ENCODE measurements at regions not wholly inside any gene's neighbourhood (a gene's known extent, or its start where the extent isn't known, plus 50 kb on each side); places are given as distances from the start of the nearest gene placed in this dataset.

GRCh38 chr2:191565120-191565519, 112.8 kb upstream of the NABP1 start:
- no peak for DNase-seq

DNA sequence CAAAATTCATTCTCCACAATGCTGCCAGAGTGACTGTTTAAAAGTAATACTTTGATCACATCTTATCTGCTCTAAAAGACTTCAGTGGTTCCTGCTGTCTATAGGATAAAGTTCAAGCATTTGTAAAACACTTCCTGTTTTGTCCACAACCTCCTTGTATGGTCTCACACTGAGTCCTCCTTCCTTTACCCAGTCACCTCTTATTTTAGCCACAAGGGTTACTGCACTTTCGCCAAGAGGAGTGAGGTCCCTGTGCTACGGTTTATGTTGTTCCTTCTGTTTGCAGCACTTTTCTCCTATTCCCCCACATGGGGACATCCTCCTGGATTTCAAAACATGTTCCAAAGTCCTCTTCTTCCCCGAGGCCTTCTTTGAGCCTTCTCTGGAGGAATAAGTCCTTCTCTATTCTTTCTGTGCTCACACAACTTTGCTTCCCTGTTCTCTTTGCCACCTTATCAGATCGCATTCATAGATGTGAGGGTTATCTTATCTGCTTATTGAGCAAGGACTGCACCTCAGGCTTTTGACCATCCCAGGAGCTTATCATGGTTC, 112.2 kb upstream of the NABP1 start:
- no peak for DNase-seq

DNA sequence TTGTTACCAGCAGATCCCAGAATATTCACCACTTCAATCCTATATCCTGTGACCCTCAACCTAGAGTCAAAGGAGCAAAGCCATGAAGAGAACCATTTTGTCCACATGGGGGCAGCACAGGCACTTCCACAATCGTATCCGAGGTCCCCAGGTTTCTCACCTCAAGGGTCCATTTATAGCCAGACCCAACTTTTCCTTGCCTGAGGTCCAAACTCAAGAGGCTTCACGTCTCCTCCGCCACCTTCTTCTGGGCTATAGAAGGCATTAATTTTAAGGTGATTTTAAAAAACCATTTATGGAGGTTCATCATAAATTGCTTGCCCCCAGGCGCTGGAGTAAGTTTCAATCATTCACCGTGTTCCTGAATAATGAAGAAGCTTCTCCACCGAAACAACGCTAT, 111.6 kb upstream of the NABP1 start:
- peak; percentile 52 for DNase-seq

- no peak for DNase-seq
Measured at GRCh38 chr2:191567206-191567605, 110.7 kb upstream of the NABP1 start.

DNA sequence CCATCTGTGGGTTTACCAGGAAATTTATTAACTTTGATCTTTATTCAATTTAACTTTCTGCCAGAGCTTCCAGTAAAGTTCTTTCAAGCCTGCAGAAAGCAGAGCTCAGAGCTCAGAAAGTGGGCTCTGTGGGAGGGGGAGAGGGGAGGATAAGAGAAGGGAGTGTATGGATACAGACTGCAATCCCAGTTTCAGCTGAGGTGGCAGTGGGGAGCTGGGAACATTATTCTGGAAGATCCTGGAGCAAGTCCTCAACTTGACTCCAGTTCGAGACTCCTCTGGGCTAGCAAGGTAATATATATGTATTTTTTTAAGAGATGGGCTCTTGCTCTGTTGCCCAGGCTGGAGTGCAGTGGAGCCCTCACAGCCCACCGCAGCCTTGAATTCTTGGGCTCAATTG, 108.9 kb upstream of the NABP1 start:
- no peak for DNase-seq

- no peak for DNase-seq
Measured at GRCh38 chr2:191571163-191571769, 106.7 kb upstream of the NABP1 start.

DNA sequence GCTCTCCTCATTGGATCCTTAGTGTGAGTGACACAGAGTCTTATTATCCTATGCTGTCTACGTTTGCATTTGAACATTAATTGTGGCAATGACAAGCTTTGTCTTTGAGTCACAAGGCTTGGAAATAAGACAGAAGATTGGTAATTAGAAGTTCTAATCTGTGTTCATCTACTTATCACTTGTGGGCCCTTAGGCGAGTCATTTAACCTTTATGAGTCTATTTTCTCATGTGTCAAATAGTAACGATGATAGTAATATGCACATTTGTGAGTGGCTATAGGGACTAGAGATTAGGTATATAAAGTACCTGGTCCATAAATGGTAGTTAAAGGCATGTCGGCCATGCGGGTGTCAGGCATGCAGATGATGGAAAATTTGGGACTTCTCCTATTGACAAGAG, 105.6 kb upstream of the NABP1 start:
- DNase-seq: no peak

DNA sequence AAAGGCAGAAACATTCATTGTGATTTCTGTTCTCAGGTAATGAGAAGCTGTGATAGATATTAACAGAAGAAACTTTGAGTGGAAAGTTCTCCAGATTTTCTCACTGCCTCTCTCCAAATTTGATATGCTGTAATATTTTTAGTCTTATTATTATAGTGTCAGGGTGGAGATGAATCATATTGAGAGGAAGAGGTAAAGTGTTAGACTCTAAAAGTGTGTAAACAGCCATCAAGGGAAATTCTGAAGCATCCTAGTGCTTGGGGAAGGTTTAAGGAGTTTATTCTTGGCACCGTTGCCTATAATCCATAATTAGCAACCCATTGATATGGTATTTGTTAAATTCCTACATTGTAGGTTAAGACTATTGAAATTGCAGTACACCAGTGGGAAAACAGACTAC, 104.7 kb upstream of the NABP1 start:
- DNase-seq: no peak

DNA sequence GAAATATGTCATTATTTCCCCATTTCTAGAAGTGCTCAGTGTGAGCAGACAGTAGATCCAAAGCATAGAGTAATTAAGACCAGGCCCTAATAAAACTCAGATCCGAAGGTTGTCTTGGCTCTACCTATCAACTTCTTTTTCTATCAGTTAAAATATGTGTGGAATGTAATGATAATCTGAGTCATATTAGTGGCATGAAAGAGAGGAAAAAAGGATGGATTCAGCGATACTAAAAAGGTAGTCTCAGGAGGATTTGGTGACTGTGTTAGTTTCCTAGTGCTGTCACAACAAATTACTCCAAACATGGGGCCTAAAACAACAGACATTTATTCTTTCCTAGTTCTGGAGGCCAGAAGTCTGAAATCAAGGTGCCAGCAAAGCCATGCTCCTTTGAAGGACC, 103.7 kb upstream of the NABP1 start:
- DNase-seq: no peak

DNA sequence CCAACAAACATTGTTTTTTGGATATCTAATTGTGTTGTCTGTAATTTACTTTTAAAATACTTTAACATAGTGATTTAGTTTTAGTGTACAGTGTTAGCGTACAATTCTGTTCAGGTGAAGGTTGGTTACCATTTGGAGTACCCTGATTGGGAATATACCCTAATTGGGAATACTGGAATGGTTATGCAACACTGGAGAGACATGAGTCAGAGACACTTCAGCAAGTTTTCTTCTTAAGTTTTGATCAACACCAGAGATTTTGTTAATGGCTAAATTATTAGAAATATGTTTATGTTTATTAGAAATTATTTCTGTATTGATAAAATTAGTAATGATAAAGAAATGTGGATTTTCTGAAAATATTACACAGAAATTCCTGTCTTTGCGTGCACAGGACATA, 100.3 kb upstream of the NABP1 start:
- no peak for DNase-seq

DNA sequence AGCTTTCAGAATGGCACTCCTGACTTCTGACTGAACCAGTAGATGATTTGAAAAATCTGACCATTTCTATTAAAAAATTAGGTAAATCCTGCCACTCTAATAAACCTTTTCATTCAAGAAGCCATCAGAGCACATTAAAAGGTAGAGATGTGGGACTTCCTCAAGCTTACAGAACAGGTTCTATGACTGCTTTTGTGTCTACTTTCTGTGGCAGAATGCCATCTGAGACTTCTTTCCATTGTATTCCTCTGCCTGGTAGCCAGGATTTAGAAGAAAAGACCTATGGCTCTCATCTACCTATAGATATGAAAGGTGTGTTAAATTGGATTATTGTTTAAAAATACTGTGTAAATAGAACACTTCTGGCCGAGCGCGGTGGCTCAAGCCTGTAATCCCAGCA, 99.9 kb upstream of the NABP1 start:
- DNase-seq: no peak

DNA sequence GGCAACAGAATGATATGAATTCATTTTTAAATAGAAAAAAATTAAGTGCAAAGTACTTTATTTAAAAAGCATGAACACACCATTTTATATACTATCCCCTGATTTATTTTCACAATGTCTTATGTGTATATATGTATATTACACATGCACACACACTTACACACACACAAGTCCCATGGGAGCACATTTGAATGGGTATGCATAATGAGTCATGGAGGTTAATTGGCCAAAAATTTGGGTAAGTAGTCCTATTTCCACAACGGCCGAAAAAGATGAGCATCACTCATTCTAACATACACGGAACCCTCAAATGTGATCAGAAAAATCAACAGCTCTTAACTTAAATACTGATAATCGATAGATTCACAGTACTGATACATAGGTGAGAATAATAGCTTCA, 97.4 kb upstream of the NABP1 start:
- DNase-seq: no peak

GRCh38 chr2:191581003-191581402, 96.9 kb upstream of the NABP1 start:
- no peak for DNase-seq

GRCh38 chr2:191582355-191582754, 95.6 kb upstream of the NABP1 start:
- DNase-seq: no peak

DNA sequence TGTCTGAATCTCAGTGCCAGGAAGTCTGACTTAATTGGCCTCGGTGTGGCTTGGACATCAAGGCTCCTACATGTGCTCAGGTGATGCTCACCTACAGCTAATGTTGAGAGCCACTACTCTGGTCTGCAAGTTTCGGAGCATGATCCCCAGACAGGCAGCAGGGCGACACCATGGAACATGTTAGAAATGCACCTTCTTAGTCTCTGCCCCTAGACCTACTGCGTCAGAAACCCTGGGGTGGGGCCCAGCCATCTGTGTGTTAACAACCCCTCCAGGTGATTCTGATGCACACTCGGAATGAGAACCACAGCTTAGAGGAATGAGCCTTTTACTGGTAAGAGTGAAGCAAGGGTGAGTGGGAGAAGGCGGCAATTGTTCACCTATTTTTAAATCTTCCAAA, 86.9 kb upstream of the NABP1 start:
- no peak for DNase-seq

DNA sequence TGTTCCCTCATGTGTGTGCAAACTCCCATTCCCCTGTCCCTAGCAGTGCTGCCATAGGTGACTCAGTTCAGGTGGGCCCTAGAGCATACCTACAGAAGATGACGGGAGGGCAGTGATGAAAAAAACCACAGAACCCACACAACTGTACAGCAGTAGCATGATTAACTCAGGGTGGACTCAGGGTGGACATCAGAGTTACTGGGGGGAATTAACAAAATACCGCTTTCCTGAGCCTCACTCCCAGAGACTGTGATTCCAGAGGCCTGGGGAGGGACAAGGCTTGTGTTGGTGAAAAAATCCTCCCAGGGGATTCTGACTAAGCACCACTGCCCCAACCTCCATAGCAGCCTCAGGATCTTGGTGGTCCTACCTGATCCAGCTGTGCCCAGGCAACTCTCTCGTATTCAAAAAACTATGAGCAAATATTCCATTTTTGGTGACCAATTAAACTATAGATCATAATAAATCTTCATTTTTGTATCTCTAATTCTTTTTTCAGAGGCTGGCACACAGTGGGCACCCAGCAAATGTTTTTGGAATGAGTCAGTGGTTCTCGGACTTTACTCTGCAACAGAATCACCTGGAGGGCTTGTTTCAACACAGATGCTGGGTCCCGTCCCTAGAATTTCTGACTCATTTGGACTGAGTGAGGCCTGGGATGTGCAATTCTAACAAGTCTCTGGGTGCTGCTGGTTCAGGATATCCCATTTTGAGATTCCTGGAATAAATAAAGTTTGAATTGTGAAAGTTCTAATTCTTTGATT, 84.1 kb upstream of the NABP1 start:
- DNase-seq: no peak

GRCh38 chr2:191597186-191597751, 80.7 kb upstream of the NABP1 start:
- DNase-seq: no peak

DNA sequence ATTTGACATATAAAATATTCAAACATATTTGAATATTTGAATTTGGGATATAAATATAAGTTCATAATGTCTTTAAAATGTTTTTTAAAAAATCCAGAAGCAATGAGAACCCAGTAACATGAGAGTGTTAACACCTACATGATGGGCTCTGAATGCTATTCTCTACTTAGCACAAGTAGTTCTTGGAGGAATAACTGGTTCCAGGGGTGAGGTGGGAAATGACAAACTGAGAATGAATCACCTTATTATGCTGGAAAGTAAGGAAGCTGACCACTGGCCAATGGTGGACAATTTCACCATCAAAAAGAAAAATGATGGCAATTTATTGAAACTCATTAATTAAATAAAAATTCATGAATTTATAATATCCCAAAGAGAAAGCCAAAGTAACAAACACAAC, 79.6 kb upstream of the NABP1 start:
- no peak for DNase-seq

GRCh38 chr2:191601060-191601459, 76.9 kb upstream of the NABP1 start:
- no peak for DNase-seq

DNA sequence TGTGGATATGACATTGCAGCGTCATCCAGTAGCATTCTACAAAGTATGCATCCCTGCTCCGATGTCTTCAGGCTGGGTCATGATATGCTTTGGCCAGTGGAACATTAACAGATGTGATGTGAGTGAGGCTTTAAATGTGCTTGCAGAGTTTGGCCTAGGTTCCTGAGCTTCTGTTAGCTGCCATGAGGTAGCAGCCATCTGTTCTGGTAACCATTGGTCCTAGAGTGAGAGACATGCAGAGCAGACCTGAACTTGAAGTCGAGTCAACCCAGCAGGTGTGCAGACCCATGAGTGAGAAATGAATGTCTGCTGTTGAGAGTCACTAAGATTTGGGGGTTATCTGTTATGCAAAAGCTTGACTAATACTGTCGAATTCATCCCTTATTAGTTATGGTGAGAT, 73.8 kb upstream of the NABP1 start:
- no peak for DNase-seq

GRCh38 chr2:191607096-191607495, 70.8 kb upstream of the NABP1 start:
- no peak for DNase-seq

- DNase-seq: no peak
Measured at GRCh38 chr2:191610756-191611155, 67.2 kb upstream of the NABP1 start.

DNA sequence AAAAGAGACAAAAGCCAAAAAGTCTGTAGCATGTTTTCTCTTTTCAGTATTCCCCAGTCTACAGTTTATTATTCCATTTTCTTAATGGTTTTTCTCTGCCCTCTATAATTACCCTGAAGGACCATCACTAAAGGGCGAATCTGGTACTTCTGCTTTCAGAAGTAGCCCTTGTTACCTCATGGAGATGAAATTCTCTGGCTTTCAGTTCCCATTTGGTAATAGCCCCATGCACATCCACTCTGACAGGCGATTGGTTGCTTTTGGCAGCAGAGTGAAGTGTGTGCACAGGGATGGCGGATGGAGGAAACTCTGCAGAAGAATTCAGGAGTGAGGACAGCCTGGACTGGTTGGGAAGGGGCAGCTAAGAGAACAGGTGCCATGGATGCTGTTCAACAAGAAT, 66.3 kb upstream of the NABP1 start:
- no peak for DNase-seq

DNA sequence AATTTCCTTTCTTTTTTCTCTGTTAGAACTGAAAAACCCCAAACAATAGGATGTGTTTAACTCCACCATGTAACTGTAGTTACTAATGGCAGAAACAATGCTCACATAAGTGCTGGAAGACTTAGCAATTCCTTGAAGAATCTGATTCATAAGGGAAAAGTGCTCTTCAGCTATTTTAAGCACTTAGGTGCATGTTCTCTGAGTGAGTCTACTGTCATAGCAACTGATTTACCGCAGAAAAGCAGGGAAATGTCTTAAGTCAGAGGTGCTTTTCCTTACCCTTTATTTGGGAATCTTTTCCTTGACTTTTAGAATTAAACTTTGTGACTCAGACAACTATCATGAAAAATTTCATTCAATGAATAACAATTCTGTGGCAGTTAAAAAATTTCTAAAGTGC, 65.4 kb upstream of the NABP1 start:
- DNase-seq: no peak

Measured in stimulated activated CD4-positive, alpha-beta T cell treated with anti-CD3 and anti-CD28 coated beads, Interleukin-1b, Interleukin-23, amount 100 ng/mL, for 48 hours (primary cell).